Upper lobe of left lung (tissue), 4 donors: ENCODE measurements at regions not wholly inside any gene's neighbourhood (a gene's known extent, or its start where the extent isn't known, plus 50 kb on each side); places are given as distances from the start of the nearest gene placed in this dataset.

Experiments
- EP300 ChIP-seq, 4 donors: sonication (generic); formaldehyde crosslinking; IDR thresholded peaks; one replicate each; pipeline ENCODE4 v1.5.1; 2017; ENCODE audit warnings: antibody characterized with exemption in 4 of 4, control low read depth in 2 of 4
- POLR2A ChIP-seq, 4 donors: fragments of 450-650 bp; IDR thresholded peaks; one replicate each; pipeline ENCODE4 v1.5.1; 2016 to 2017; ENCODE audit warnings: antibody characterized with exemption in 4 of 4, mild to moderate bottlenecking in 2 of 4
- POLR2AphosphoS5 ChIP-seq, 2 donors: sonication (generic); formaldehyde crosslinking; IDR thresholded peaks; one replicate each; pipeline ENCODE4 v1.5.1; 2017; ENCODE audit warnings: antibody characterized with exemption in 2 of 2
- TF ChIP-seq, protein P1 (sequence below), 6 experiments: fragments of 450-650 bp in 4 of 6; fragments of 200-600 bp in 2 of 6; sonication (generic) in 2 of 6; IDR thresholded peaks; one replicate each; pipeline ENCODE4 v1.5.1; 2016 to 2019; ENCODE audit warnings: antibody characterized with exemption in 6 of 6

- TF ChIP-seq, protein P1, sequence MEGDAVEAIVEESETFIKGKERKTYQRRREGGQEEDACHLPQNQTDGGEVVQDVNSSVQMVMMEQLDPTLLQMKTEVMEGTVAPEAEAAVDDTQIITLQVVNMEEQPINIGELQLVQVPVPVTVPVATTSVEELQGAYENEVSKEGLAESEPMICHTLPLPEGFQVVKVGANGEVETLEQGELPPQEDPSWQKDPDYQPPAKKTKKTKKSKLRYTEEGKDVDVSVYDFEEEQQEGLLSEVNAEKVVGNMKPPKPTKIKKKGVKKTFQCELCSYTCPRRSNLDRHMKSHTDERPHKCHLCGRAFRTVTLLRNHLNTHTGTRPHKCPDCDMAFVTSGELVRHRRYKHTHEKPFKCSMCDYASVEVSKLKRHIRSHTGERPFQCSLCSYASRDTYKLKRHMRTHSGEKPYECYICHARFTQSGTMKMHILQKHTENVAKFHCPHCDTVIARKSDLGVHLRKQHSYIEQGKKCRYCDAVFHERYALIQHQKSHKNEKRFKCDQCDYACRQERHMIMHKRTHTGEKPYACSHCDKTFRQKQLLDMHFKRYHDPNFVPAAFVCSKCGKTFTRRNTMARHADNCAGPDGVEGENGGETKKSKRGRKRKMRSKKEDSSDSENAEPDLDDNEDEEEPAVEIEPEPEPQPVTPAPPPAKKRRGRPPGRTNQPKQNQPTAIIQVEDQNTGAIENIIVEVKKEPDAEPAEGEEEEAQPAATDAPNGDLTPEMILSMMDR (IDR thresholded peaks at IDR 0.05) = no peak
- TF ChIP-seq POLR2AphosphoS5 (IDR thresholded peaks at IDR 0.05) (no peak), POLR2A (IDR thresholded peaks at IDR 0.05) (no peak), EP300 (IDR thresholded peaks at IDR 0.05) (no peak)
Measured at GRCh38 chr7:145644426-145645134, 472.0 kb upstream of the CNTNAP2 start.
